ENCODE measurements at regions not wholly inside any gene's neighbourhood (a gene's known extent, or its start where the extent isn't known, plus 50 kb on each side); places are given as distances from the start of the nearest gene placed in this dataset.
A peak's percentile ranks its signal among the peaks of the same experiment; 100 is the strongest.

GRCh38 chr9:30925126-30925525, 1459.3 kb upstream of the ACO1 start:
- Histone ChIP-seq H3K9ac (ENCODE audit: low read length) (no peak overlapping the region), H3K9me2 (replicated peaks; ENCODE audit: insufficient read depth, low read length) (no peaks in the 10 kb centered on the region), H3K4me3 (ENCODE audit: low read length) (no peak overlapping the region), H3K4me2 (ENCODE audit: low read depth, low read length) (no peak overlapping the region), H3K9me3 (replicated peaks; ENCODE audit: insufficient read depth, low read length) (no peaks in the 10 kb centered on the region), H3F3A (ENCODE audit: insufficient read depth, low read length) (no peaks in the 10 kb centered on the region), H3K4me1 (ENCODE audit: low read length) (no peaks in the 10 kb centered on the region), H4K20me1 (ENCODE audit: insufficient read depth, low read length) (no peaks in the 10 kb centered on the region), H2AFZ (ENCODE audit: low read length) (no peak overlapping the region), H3K79me2 (ENCODE audit: low read length) (no peaks in the 10 kb centered on the region), H3K36me3 (replicated peaks; ENCODE audit: insufficient read depth, low read length) (no peaks in the 10 kb centered on the region), H3K27ac (ENCODE audit: low read length) (no peak overlapping the region), H3K27me3 (replicated peaks; ENCODE audit: insufficient read depth, low read length) (no peaks in the 10 kb centered on the region)
- DNase-seq: no peak
- TF ChIP-seq, protein P1, sequence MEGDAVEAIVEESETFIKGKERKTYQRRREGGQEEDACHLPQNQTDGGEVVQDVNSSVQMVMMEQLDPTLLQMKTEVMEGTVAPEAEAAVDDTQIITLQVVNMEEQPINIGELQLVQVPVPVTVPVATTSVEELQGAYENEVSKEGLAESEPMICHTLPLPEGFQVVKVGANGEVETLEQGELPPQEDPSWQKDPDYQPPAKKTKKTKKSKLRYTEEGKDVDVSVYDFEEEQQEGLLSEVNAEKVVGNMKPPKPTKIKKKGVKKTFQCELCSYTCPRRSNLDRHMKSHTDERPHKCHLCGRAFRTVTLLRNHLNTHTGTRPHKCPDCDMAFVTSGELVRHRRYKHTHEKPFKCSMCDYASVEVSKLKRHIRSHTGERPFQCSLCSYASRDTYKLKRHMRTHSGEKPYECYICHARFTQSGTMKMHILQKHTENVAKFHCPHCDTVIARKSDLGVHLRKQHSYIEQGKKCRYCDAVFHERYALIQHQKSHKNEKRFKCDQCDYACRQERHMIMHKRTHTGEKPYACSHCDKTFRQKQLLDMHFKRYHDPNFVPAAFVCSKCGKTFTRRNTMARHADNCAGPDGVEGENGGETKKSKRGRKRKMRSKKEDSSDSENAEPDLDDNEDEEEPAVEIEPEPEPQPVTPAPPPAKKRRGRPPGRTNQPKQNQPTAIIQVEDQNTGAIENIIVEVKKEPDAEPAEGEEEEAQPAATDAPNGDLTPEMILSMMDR (IDR thresholded peaks at IDR 0.05; ENCODE audit: low read length): no peak
- no peak for TF ChIP-seq EZH2 (optimal IDR thresholded peaks at IDR 0.05; ENCODE audit: low read depth, low read length)
- TF ChIP-seq EZH2phosphoT487 (IDR thresholded peaks at IDR 0.05; ENCODE audit: low read length): no peak

GRCh38 chr9:30925635-30926034, 1458.8 kb upstream of the ACO1 start:
- no peaks in the 10 kb centered on the region for H4K20me1 ChIP-seq (ENCODE audit: insufficient read depth, low read length)
- no peaks in the 10 kb centered on the region for H3K9me2 ChIP-seq (replicated peaks; ENCODE audit: insufficient read depth, low read length)
- H3K4me3 ChIP-seq (ENCODE audit: low read length): no peak overlapping the region
- no peaks in the 10 kb centered on the region for H3K27me3 ChIP-seq (replicated peaks; ENCODE audit: insufficient read depth, low read length)
- TF ChIP-seq EZH2phosphoT487 (IDR thresholded peaks at IDR 0.05; ENCODE audit: low read length) (no peak), EZH2 (optimal IDR thresholded peaks at IDR 0.05; ENCODE audit: low read depth, low read length) (no peak)
- TF ChIP-seq, protein P1 (IDR thresholded peaks at IDR 0.05; ENCODE audit: low read length): no peak
- H3F3A ChIP-seq (ENCODE audit: insufficient read depth, low read length): no peaks in the 10 kb centered on the region
- H3K79me2 ChIP-seq (ENCODE audit: low read length): no peaks in the 10 kb centered on the region
- DNase-seq: peak; percentile 20
- no peak overlapping the region for H3K4me2 ChIP-seq (ENCODE audit: low read depth, low read length)
- no peaks in the 10 kb centered on the region for H3K4me1 ChIP-seq (ENCODE audit: low read length)
- no peak overlapping the region for H2AFZ ChIP-seq (ENCODE audit: low read length)
- H3K27ac ChIP-seq (ENCODE audit: low read length): no peak overlapping the region
- no peaks in the 10 kb centered on the region for H3K36me3 ChIP-seq (replicated peaks; ENCODE audit: insufficient read depth, low read length)
- H3K9ac ChIP-seq (ENCODE audit: low read length): no peak overlapping the region
- H3K9me3 ChIP-seq (replicated peaks; ENCODE audit: insufficient read depth, low read length): no peaks in the 10 kb centered on the region

DNA sequence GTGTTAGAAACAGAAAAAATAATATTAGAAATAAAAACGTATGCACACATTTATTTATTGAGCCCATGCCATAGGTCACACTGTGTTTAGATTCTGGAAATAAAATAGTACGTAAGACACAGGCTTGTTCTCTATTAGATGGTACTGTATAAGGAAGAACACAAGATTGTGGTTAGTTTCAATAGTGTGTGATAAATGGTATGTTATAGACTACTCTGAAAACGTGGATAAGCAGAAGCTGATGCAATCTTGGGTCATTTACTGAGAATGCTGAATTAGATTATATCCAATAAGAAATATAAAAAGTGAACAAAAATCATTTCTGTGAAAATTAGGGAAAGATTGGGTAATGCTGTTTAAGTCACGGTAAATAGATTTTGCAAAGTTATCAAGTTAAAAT, 1456.4 kb upstream of the ACO1 start:
- Histone ChIP-seq H3K27me3 (replicated peaks; ENCODE audit: insufficient read depth, low read length) (no peaks in the 10 kb centered on the region), H3K4me2 (ENCODE audit: low read depth, low read length) (no peak overlapping the region), H3K4me3 (ENCODE audit: low read length) (no peak overlapping the region), H3K4me1 (ENCODE audit: low read length) (no peaks in the 10 kb centered on the region), H3K79me2 (ENCODE audit: low read length) (no peaks in the 10 kb centered on the region), H3K36me3 (replicated peaks; ENCODE audit: insufficient read depth, low read length) (no peaks in the 10 kb centered on the region), H4K20me1 (ENCODE audit: insufficient read depth, low read length) (no peaks in the 10 kb centered on the region), H3F3A (ENCODE audit: insufficient read depth, low read length) (no peaks in the 10 kb centered on the region), H3K9ac (ENCODE audit: low read length) (no peak overlapping the region), H3K9me2 (replicated peaks; ENCODE audit: insufficient read depth, low read length) (no peaks in the 10 kb centered on the region), H2AFZ (ENCODE audit: low read length) (no peak overlapping the region), H3K9me3 (replicated peaks; ENCODE audit: insufficient read depth, low read length) (no peaks in the 10 kb centered on the region), H3K27ac (ENCODE audit: low read length) (no peak overlapping the region)
- DNase-seq: no peak
- TF ChIP-seq, protein P1 (IDR thresholded peaks at IDR 0.05; ENCODE audit: low read length): no peak
- no peak for TF ChIP-seq EZH2 (optimal IDR thresholded peaks at IDR 0.05; ENCODE audit: low read depth, low read length)
- TF ChIP-seq EZH2phosphoT487 (IDR thresholded peaks at IDR 0.05; ENCODE audit: low read length): no peak
